NCI-H2107 (cell line): ENCODE measurements at regions not wholly inside any gene's neighbourhood (a gene's known extent, or its start where the extent isn't known, plus 50 kb on each side); places are given as distances from the start of the nearest gene placed in this dataset.
A peak's percentile ranks its signal among the peaks of the same experiment; 100 is the strongest.
"Not testable (repeated sequence)": the region's sequence is repeated elsewhere in the genome, so short reads cannot be mapped to it uniquely, and the experiment has no call there.

Source experiments
- DNase-seq: peaks from one replicate; lab custom pipeline; 2025; lab: John Stamatoyannopoulos, UW

GRCh38 chr16:27600381-27600780 is 50.4 kb downstream of the KATNIP start:
- no peak for DNase-seq

- DNase-seq, result no peak
These were observed 52.2 kb downstream of the KATNIP start for GRCh38 chr16:27602103-27602502.

- DNase-seq, result peak; percentile 16
These were observed 55.7 kb downstream of the KATNIP start for GRCh38 chr16:27605500-27606106.

GRCh38 chr16:27611340-27611739 is 61.4 kb downstream of the KATNIP start:
- no peak for DNase-seq

DNA sequence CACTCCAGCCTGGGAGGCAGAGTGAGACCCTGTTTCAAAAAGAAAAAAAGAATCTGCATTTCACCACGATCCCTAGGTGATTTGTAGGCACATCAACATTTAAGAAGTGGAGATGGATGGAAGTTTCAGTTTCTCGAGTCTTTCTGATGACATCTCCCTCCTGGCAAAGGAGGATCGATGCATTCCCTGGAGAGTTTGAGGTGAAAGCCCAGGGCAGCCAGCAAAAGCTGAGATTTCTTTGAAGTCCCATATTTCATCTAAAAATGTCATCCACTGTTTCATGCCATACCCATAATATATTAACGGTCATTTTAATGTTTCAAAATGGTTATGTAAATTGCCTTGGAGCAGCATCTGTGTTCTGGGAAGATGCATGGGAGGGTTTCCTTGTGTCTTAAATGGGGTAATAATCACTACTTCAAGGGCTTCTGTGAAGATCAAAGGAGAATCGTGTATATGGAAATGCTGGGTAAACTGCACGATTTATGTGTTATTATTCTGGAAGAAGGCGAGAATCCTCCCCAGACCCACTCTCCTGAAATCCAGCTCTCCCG is 63.4 kb downstream of the KATNIP start:
- no peak for DNase-seq

- no peak for DNase-seq
These were observed 67.7 kb downstream of the KATNIP start for GRCh38 chr16:27617665-27618064.

GRCh38 chr16:27618165-27618564 is 68.2 kb downstream of the KATNIP start:
- no peak for DNase-seq

DNA sequence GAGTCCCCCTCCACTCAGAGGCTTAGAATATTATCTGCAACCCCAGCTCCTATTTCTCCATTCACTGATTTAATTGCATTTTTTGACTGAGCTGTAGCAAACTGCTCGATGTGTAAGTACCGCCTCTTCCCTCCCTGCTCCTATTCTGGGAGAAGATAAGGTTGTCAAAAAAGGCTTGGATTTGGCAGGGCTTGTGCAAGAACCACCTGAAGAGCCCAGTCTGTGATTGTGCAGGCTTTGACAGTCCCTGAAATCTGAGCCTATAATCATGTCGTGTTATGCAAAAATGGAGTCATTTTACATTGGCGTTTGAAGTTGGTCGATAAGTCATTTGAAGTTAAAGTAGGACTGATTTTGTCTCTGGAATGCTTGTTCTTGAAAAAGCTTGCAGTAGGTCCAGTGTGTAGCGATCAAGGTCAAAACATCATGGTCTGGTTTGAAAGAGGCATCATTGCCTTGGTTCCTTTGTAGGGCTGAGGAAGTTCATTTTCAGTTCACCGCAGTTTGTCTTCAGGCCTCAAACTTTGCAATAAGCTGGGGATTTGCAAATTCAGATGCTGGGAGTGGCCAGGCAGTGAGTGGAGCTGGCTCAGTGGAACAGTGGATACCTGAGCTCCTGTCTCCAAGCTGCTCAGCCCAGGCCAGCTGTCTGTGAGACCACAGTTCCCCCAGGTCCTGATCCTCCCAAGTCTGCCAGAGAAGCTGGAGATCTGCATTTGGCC is 68.8 kb downstream of the KATNIP start:
- DNase-seq, result peak; percentile 38

- DNase-seq, result no peak
These were observed 70.6 kb downstream of the KATNIP start for GRCh38 chr16:27620541-27620940.

DNA sequence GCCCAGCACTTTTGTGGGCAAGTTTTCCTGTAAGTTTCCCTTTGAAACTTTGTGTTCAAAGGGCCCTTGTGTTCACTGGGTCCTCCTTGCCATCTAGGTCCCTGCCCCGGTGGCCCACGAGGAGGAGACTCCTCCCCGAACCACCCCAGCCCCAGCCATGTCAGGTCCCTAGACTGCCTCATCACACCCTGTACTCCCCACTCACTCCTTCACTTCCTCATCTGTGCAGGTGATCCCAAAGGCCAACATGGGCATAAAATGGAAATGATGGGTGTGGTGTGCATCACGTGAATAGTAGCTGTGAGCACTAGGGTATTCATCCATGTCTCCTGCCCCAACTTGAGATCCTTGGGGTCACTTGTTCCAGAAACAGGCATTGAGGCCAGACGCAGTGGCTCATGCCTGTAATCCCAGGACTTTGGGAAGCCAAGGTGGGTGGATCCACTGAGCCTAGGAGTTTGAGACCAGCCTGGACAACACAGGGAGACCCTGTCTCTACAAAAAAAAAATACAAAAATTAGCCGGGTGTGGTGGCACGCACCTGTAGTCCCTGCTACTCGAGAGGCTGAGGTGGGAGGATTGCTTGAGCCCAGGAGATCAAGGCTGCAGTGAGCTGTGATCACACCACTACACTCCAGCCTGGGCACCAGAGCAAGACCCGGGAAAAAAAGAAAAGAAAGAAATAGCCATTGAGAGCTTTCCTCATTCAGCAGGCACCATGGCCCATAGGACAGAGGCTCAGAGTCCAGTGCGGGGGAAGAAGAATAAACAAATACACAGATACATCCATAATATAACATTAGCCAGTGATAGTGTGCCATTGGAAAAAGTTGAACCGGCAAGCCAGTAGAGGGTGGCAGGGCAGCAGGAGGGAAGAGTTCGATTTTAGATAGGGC is 74.5 kb downstream of the KATNIP start:
- DNase-seq, result no peak

GRCh38 chr16:27625050-27625697 is 75.2 kb downstream of the KATNIP start:
- DNase-seq, result no peak

- DNase-seq, result no peak
These were observed 77.2 kb downstream of the KATNIP start for GRCh38 chr16:27627136-27627535.

- DNase-seq, result no peak
These were observed 78.4 kb downstream of the KATNIP start for GRCh38 chr16:27628241-27628942.

- not testable (repeated sequence) for DNase-seq
These were observed 79.1 kb downstream of the KATNIP start for GRCh38 chr16:27628943-27629462.

- no peak for DNase-seq
These were observed 82.3 kb downstream of the KATNIP start for GRCh38 chr16:27632216-27632615.

DNA sequence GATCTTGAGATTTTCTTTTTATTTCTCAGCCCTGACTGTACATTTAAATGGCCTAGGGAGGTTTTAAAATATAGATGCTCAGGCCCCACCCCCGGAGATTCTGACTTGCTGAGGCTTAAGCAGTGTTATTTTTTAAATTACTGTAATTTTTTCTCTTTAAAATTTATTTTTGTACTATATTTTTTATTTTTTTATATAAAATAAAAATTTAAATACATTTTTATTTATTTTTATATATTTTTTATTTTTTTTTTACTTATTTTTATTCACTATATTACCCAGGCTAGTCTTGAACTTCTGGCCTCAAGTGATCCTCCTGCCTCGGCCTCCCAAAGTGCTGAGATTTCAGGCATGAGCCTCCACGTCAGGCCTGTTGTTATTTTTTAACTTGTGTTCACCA is 83.3 kb downstream of the KATNIP start:
- DNase-seq, result no peak

GRCh38 chr16:27633721-27634120 is 83.8 kb downstream of the KATNIP start:
- no peak for DNase-seq

DNA sequence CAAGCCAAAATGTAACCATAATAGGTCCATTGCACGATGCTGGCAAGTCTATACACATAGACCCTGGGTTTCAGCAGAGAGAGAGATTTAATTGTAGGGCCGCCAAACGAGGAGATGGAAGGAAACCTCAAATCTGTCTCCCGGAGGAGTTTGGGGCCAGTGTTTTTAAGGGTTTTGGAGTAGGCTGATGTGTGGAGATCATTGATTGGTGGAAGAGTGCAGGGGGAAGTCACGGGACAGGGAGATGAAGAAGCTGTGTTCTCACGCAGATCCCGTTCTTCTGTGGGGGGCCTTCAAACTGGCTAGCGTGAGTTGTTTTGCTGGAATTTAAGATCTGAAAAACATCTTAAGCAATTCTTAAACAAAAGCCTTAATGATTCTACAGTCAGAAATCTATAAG is 84.8 kb downstream of the KATNIP start:
- no peak for DNase-seq

DNA sequence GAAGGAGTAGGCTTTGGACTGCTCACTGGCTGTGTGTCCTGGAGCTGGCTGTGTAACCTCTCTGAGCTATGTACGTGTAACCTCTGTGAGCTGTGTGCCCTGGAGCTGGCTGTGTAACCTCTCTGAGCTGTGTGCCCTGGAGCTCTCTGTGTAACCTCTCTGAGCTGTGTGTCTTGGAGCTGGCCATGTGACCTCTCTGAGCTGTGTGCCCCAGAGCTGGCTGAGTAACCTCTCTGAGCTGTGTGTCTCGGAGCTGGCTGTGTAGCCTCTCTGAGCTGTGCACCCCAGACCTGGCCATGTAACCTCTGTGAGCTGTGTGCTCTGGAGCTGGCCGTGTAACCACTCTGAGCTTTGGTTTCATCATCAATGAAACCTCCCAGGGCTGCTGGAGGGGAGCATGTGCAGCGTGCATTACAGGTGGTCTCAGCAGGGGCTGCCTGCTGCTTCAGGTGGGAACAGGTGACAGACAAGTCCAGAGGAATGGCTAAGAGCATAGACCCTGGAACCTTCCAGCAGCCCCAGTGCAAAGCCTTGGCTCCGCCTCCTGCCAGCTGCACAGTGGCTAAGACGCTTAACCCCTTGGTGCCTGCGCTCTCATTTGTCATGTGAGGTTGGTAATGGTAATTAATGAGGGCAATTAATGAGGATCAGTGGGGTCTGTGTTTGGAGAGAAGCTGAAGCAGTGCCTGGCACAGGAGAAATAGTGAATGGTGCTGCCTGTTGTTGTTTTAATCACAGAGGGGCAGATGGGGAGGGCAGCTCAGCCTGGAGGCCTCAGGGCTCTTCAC is 86.7 kb downstream of the KATNIP start:
- no peak for DNase-seq

DNA sequence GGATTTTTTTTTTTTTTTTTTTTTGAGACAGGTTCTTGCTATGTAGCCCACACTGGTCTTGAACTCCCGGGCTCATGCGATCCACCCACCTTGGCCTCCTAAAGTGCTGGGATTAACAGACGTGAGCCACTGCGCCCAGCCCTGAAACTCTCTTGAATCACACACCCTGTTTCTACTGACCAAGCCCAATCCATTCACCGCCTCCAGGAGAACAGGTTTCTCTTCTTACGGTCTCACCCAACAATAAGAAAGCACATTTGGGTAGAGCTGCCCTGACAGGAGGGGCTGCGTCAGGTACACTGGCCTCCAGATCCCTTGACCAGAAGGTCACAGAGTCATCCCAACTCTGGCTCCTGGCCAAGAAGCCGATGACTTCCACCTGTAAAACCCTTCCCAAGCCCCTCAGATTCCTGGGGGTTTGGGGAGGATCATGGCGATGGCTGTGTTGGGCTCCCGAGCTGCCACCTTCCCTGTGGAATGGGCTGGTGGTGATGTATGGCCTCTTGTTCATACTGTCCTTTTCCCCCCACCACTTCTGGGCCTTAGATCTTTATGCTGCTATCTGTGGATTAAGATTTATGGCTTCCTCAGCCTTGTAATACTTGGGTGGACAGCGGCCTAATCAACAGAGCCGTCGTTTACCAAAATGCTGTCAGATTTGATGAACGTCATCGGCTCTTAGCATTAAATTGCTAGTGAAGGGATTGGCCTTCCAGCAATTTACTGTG is 89.1 kb downstream of the KATNIP start:
- no peak for DNase-seq
